Right renal pelvis (tissue), 4 donors: ENCODE measurements at regions not wholly inside any gene's neighbourhood (a gene's known extent, or its start where the extent isn't known, plus 50 kb on each side); places are given as distances from the start of the nearest gene placed in this dataset.
"Not testable (repeated sequence)": the region's sequence is repeated elsewhere in the genome, so short reads cannot be mapped to it uniquely, and the experiment has no call there.

Experiments used
- DNase-seq, 4 donors: peaks; one replicate each; pipeline ENCODE4 v3.0.0-alpha.2; 2013; ENCODE audit warnings: low read depth in 4 of 4, low spot score in 3 of 4, missing footprints in 1 of 4

GRCh38 chr12:105423237-105423636 is 92.7 kb downstream of the C12orf75 start:
- DNase-seq, result no peak

GRCh38 chr12:105423921-105424320 is 93.4 kb downstream of the C12orf75 start:
- DNase-seq, result no peak

GRCh38 chr12:105425254-105426174 is 95.0 kb downstream of the C12orf75 start:
- DNase-seq, result no peak

- DNase-seq, result no peak
Observed at GRCh38 chr12:105426766-105427165, 96.3 kb downstream of the C12orf75 start.

- DNase-seq, result no peak
Observed at GRCh38 chr12:105427883-105428282, 97.4 kb downstream of the C12orf75 start.

GRCh38 chr12:105428793-105429395 is 98.4 kb downstream of the C12orf75 start:
- no peak for DNase-seq

- DNase-seq, result no peak
Observed at GRCh38 chr12:105429511-105429910, 99.0 kb downstream of the C12orf75 start.

GRCh38 chr12:105431537-105432100 is 101.1 kb downstream of the C12orf75 start:
- no peak for DNase-seq

GRCh38 chr12:105433804-105434203 is 103.3 kb downstream of the C12orf75 start:
- no peak for DNase-seq

GRCh38 chr12:105436636-105437035 is 106.1 kb downstream of the C12orf75 start:
- no peak for DNase-seq

- no peak for DNase-seq
Observed at GRCh38 chr12:105440037-105440664, 109.7 kb downstream of the C12orf75 start.

GRCh38 chr12:105443802-105444652 is 113.5 kb downstream of the C12orf75 start:
- DNase-seq, result no peak

GRCh38 chr12:105444653-105445102 is 114.2 kb downstream of the C12orf75 start:
- DNase-seq, result no peak

GRCh38 chr12:105445249-105445648 is 114.8 kb downstream of the C12orf75 start:
- DNase-seq, result no peak

- peak in 2 of 4 donors; percentile 24 to 38 for DNase-seq
Observed at GRCh38 chr12:105445649-105446048, 115.2 kb downstream of the C12orf75 start.

- not testable (repeated sequence) for DNase-seq
Observed at GRCh38 chr12:105446460-105446859, 116.0 kb downstream of the C12orf75 start.

- no peak for DNase-seq
Observed at GRCh38 chr12:105449431-105449830, 118.9 kb downstream of the C12orf75 start.

GRCh38 chr12:105451211-105451610 is 120.7 kb downstream of the C12orf75 start:
- DNase-seq, result no peak

- no peak for DNase-seq
Observed at GRCh38 chr12:105451798-105452197, 121.3 kb downstream of the C12orf75 start.

- DNase-seq, result no peak
Observed at GRCh38 chr12:105453316-105453715, 122.8 kb downstream of the C12orf75 start.
